Suprapubic skin (tissue), 4 donors: ENCODE measurements at regions not wholly inside any gene's neighbourhood (a gene's known extent, or its start where the extent isn't known, plus 50 kb on each side); places are given as distances from the start of the nearest gene placed in this dataset.

Experiments
- EP300 ChIP-seq: sonication (generic); formaldehyde crosslinking; IDR thresholded peaks from one replicate; pipeline ENCODE4 v1.6.1; 2017; ENCODE audit warnings: antibody characterized with exemption
- POLR2AphosphoS5 ChIP-seq, 3 donors: sonication (generic); formaldehyde crosslinking; IDR thresholded peaks; one replicate each; pipeline ENCODE4 v1.6.1; 2017; ENCODE audit warnings: antibody characterized with exemption in 3 of 3

GRCh38 chr6:761997-762396 is 69.1 kb upstream of the EXOC2 start:
- TF ChIP-seq POLR2AphosphoS5 (IDR thresholded peaks at IDR 0.05) (no peak), EP300 (no peak)
